ENCODE measurements at regions not wholly inside any gene's neighbourhood (a gene's known extent, or its start where the extent isn't known, plus 50 kb on each side); places are given as distances from the start of the nearest gene placed in this dataset.

DNA sequence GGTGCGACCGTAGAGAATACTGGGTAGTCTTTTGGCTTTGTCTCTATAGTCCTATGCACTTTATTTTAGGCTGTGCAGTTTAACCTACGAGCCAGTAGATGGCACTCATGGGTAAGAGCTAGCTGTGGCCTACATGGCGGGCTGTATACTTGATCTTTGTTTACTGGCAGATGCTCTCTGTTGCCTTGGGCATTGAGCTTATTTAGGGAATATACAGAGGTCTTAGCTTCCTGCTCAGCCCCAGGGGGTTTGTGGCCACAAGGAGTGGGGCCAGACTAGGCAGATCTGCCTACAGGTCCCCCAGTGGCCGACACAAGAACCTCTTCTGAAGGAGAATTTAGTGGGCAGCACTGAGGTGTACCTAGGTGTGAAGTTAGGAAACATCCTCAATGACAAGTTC, 227.6 kb upstream of the HDX start:
- TF ChIP-seq, protein P1, sequence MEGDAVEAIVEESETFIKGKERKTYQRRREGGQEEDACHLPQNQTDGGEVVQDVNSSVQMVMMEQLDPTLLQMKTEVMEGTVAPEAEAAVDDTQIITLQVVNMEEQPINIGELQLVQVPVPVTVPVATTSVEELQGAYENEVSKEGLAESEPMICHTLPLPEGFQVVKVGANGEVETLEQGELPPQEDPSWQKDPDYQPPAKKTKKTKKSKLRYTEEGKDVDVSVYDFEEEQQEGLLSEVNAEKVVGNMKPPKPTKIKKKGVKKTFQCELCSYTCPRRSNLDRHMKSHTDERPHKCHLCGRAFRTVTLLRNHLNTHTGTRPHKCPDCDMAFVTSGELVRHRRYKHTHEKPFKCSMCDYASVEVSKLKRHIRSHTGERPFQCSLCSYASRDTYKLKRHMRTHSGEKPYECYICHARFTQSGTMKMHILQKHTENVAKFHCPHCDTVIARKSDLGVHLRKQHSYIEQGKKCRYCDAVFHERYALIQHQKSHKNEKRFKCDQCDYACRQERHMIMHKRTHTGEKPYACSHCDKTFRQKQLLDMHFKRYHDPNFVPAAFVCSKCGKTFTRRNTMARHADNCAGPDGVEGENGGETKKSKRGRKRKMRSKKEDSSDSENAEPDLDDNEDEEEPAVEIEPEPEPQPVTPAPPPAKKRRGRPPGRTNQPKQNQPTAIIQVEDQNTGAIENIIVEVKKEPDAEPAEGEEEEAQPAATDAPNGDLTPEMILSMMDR (IDR thresholded peaks at IDR 0.05; ENCODE audit: low read depth, low read length), result peak; percentile 94
- no peak for TF ChIP-seq EZH2phosphoT487 (IDR thresholded peaks at IDR 0.05; ENCODE audit: low read depth)

All from OCI-LY3 (cell line).